ENCODE measurements at regions not wholly inside any gene's neighbourhood (a gene's known extent, or its start where the extent isn't known, plus 50 kb on each side); places are given as distances from the start of the nearest gene placed in this dataset.
"Not testable (repeated sequence)": the region's sequence is repeated elsewhere in the genome, so short reads cannot be mapped to it uniquely, and the experiment has no call there.

DNA sequence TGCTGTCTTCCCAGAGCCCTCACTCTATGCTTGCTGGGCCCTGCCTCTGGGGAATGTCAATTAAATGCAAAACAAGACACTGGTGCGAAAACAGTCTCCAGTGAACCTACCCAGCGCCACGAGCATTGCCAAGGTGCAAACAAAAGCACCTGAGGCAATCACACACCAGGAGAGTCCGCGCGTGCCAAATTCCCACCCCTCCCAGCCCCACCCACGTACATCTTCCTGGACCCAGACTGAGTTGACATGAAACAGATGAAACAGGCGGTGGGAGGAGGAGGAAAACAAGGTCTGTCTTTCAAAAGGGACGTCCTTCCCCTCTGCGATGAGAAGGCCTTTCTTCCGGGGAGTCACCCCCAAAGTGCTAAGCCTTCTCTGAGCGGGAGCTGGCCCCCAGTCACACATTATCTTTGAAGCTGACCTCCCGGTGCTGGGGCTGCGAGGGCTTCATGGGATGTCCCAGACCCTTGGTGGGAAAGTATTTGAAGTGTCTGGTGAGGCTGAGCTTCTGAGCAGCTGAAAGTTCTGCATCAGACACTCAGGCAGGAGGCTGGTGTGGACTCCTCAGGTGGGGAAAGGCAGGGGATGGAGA lies 200.4 kb downstream of the AXIN2 start:
- no peak for DNase-seq

DNA sequence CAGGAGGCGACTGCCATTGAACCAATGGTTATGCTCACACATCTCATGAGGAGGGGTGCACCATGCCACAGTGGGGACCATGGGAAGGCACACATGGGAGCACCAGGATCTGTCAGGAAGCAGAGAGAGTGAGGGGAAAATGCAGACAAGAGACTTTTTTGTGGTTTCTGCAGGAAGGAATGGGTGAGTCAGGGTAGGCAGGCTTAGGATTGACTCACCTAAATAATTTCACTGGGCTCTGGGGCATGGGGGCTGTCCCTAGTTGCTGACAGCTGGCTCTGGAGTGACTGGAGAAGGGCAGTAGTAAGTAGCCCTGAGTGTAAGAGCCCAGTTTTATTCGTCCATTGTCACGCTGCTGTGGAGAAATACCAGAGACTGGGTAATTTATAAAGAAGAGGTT lies 202.4 kb downstream of the AXIN2 start:
- no peak for DNase-seq

DNA sequence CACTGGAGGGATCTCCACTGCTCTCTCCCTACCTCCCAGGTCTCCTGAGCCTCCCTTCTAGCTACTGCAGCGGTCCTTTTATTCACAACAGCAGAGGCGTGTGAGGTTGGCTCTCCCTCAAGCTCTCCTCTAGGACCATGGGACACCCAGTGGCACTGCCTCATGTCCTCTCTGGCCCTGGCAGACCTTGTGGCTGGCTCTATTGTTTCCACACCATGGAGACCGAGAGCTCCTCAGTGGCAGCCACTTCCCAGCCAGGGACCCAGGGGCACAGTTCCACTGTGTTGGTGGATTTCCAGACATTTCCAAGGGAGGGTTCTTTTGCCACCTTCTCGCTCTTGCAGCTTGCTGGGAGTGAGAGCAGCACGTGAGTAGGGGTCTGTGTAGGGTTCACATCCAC lies 204.9 kb downstream of the AXIN2 start:
- DNase-seq: no peak

DNA sequence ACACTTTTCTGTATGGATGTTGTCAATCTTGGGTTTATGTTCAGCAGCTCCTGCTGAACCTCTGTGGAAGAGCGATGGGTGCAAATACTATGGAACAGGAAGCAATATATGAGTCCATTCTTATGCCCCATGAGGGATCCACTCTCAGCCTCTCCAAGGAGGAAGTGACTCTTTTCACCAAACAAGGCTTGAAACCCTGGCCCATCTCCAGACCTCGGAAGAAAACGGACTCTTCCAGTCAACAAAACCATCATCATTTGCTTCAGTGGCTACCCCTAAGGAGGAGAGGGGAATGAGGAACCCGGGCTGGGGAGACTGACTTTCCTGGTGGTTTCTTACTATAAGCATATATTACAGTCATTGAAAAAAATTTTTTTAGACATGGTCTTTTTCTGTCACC lies 206.2 kb downstream of the AXIN2 start:
- no peak for DNase-seq

DNA sequence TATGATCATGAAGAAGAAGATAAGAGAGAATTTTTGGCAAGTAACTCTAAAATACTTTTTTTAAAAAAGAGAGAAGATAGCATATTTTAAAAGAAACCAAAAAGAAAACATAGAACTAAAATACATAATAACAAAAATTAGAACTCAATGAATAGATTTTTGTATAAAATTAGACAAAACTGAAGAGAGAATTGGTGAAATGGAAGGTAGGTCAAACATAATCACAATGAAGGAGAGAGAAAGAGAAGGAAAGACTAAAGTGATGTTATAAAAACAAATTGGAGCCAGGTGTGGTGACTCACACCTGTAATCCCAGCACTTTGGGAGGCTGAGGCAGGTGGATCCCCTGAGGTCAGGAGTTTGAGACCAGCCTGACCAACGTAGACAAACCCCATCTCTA lies 211.5 kb downstream of the AXIN2 start:
- no peak for DNase-seq

DNA sequence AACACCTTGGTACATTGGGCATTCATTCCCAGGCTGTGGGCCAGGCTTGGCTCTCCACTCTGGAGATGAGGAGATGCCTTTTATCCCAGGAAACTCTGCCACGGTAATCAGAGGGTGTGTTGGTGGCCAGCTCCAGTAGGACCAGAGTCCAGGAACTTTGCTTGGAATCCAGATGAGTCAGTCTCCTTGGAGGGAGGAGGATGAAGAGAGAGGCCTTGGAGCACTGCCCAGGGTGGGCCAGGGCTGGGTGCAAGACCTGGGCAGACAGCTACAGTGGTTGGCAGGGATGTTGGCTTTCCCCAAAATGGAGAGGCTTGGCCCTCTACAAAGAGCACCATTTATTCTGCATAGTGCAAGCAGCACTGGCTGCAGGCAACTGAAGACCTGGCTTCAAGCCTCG lies 209.0 kb downstream of the RGS9 start:
- no peak for DNase-seq

DNA sequence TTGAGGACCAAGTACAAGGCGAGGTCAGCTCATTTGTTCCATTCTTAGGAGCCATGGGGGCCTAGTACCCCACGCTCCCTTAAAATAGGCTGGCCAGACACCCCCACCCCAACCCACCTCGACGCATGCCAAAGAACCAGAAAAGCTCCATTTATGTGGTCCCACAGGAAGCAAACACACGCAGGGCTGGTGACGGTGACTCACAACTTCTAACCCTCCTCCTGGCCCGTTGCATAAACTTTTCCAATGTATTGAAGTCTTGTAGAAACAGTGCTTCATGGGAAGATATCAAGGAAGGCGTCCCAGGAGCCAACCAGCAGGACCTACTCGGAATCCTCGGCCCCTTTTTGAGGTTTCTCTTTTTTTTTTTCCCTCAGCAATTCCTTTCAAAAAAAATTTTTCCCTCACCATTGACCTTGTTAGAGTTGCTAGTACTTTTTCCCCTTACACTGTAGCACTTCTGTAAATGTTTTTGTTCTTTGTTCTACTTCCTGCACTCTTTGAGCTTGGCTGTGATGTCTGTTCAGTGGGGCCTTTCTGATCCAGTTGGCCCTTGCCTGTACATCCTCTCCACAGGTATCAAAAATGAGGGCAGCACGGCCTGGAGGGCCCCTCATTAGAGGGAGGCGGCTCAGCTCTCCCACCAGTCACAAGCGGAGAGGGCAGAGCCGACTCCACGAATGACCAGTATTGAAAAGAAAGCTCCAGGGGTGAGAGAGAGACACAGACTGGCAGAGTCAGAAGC lies 208.3 kb downstream of the RGS9 start:
- no peak for DNase-seq

DNA sequence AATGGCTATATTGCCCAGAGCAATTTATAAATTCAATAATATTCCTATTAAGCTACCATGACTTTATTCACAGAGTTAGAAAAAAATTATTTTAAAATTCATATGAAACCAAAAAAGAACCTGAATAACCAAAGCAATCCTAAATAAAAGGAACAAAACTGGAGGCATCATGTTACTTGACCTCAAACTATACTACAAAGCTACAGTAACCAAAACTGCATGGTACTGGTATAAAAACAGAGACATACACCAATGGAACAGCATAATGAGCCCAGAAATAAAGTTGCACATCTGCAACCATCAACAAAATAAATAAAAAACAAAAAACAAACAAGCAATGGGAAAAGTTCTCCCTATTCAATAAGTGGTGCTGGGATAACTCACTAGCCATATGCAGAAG lies 203.2 kb downstream of the RGS9 start:
- no peak for DNase-seq

DNA sequence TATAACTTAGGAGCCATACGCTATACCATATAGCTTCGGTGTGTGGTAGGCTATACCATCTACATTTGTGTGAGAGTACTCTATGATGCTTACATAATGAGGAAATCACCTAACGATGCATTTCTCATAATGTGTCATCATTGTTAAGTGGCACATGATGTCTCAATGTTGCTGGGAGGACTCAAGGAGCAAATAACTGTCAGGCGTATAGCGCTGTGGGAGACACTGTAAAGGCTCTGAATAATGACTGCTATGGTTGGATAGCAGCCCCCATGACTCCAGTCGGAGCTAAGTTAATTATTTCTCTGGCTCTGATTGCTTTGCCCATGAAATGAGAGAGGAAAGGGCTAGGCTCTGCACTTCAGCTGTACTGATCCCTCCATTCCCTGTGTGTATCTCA lies 197.2 kb downstream of the RGS9 start:
- no peak for DNase-seq

DNA sequence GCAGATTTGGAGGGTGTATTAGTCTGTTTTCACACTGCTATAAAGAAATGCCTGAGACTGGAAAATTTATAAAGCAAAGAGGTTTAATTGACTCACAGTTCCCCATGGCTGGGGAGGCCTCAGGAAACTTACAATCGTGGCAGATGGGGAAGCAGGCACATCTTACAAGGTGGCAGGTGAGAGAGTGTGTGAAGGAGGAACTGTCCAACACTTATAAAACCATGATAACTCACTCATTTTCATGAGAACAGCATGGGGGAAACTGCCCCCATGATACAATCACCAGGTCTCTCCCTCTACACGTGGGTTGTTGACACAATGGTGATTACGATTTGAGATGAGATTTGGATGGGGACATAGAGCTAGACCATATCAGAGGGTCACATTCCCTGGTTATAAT lies 195.6 kb downstream of the RGS9 start:
- DNase-seq: no peak

DNA sequence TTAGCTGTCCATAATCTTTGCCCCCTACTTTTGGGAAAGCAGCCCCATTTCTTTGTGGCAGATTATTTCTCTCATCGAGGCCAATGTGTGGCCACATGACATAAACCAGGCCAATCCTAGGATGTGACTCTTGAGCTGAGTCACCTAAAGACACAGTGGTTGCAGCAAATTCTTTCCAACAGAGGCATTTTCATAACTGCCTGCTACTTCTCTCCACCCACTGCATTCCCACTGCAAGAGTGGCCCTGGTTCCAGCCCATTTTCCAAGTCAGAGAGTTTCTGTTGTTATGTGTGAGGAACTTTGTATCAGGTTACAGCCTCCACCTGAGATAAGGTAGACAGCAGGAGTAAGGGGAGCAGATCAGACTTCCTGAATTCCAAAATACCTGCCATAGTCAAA lies 195.2 kb downstream of the RGS9 start:
- DNase-seq: no peak

DNA sequence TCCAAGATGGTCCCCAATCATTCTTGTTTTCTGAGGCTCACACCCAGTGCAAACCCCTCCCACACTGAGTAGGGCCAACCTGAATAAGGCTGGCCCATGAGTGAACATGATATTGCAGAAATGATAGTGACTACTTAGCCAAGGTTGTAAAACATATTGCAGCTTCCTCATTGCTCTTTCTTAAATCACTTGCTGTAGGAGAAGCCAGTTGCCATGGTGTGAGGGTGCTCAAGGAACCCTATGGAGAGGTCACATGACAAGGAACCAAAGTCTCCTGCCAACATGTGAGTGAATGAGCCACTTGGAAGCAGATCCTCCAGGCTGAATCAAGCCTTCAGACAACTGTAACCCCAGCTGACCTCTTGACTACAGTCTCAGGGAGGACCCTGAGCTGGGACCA lies 191.4 kb downstream of the RGS9 start:
- DNase-seq: no peak

DNA sequence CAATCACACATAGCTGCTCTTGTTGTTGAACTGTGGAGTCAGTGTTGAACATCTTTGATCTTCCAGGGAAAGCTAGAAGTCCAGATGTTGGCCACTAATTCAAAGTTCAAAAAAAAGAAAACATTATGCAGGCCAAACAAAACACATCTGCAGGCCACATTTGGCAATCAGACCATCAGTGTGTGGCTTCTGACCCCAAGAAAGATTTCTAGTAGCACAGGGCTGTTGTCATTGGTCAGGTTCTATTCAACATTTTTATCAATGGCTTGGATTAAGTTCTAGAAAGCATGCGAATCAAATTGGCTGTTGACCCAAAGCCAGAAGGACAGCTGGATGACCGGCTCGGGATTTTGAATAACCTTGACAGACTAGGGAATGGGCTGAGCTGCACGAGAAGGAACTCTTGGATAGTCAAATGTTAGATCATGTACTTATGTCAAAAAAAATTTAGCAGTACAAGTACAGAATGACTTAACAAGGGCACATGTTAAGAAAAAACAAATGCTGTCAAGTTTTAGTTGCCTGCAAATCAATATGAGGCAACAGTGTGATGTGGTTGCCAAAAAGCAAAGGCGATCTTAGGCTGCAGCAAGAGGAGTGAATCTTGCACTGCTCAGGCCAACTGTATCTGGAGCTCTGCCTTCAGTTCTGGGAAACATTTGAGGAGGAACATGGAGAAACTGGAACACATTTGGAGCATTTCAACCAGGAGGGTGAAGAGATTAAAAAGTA lies 187.6 kb downstream of the RGS9 start:
- peak; percentile 44 for DNase-seq

DNA sequence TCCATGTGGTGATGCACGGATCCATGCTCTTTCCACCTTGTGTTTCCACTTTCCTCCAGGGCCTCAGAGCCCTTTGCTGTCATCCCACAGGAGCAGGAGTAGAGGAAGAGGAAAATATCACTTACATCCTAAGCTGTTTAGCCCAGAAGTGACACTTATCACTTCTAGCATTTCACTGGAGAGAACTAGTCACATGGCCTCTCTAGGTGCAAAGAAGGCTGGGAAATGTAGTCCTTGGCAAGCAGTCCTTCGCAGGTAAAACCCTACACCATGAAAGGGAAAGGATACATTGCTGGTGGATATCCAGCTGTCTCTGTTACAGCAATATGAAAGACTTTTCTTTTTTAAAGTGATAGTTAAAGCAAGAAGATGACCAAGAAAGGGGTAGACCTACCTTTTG lies 185.9 kb downstream of the RGS9 start:
- no peak for DNase-seq

DNA sequence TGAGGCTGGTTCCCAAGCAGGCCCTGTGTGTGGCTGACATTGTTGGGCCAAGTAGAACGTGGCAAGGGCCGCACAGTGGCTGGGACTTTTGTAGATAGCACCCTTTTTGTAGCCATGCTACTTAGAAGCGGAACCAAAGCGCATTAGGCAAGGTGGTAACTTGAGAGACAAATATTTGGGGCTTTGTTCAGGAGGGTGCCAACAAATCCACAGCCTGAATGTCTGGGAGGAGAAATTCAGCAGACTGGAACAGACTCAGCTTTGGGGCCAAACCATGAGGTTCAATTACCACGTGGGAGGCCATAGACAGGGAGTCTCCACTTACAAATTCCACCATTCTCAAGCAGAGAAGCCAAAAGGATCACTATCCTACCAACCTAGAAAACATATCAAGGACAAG lies 183.7 kb downstream of the RGS9 start:
- no peak for DNase-seq

DNA sequence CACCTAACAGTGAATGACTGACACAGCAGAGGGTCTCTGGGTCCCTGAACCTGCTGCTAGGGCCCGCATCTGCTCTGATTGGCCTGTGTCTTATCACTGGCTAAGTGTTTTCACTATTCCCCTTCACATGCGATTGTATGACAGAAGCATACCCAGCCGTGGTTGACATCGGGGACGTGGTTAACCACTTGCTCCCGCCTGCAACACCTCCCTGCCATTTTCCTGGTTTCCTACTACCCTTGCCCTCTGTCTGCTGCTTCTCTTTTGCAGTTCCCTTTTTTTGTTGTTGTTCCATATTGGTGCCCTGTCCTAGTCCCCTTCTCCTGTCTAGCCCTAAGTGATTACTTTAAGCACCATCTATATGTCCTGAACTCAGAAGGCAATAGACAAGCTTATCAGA lies 177.0 kb downstream of the RGS9 start:
- no peak for DNase-seq

DNA sequence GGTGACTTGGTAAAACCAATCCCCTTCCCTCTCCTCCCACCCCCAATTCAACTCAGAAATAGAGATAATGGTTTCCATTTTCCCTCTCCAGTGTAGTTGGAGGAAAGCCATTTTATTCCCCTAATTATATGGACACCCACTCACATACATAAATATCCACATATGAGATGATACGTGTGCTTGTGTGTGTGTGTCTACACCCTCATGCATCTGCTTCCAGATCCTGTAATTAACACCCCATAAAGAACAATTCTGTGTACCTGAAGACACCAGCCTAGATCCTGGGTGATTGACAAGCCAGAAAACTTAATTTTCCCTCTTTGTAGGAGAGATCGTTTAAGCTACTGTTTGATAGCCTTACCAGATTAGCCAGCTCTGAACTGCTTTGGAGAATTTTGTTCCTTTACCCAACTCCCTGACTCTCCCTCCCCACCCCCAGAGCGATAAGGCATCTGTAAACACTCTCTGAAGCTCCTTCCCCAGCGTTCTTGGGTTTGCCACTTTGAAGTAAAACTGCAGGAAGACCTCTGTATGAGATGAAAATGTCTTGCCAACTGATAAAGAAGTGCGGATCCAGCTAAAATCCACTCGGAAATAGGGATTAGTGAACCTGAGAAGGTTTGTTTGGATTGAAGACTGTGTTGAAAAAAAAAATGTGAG lies 175.7 kb downstream of the RGS9 start:
- no peak for DNase-seq

DNA sequence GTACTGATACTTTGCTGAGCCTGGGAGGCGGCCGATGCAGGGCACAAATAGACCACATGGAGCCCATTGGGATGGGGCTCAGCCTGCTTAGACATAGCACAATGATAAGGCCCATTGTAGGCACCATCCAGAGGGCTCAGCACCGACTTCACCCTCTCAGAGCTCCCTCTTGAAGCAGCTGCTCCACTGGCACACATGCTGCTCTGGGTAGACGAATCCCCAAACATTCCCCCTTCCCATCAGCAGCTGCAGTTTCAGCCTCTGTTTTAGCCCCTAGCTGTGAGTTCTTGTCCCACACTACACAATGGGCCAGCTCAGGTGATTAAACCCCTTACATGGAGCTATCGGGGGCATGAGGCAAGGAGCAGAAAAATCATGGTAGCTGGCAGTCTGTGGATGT lies 174.1 kb downstream of the RGS9 start:
- DNase-seq: no peak

DNA sequence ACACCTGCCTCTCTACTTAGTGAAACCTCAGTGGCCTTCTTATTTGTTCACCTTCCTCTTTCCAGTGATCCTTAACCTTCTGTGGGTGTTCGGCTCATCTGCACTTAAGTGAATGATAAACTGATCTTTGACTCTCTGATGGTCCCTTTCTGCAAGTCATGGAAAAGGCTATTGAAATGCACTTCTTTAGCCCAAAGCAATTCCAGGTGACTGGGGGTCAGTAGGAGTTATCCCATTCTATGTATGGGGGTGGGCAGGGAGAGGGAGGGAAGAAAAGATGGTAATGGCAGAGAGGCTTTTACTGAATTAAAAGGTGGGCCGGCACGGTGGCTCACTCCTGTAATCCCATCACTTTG lies 170.8 kb downstream of the RGS9 start:
- DNase-seq: no peak

DNA sequence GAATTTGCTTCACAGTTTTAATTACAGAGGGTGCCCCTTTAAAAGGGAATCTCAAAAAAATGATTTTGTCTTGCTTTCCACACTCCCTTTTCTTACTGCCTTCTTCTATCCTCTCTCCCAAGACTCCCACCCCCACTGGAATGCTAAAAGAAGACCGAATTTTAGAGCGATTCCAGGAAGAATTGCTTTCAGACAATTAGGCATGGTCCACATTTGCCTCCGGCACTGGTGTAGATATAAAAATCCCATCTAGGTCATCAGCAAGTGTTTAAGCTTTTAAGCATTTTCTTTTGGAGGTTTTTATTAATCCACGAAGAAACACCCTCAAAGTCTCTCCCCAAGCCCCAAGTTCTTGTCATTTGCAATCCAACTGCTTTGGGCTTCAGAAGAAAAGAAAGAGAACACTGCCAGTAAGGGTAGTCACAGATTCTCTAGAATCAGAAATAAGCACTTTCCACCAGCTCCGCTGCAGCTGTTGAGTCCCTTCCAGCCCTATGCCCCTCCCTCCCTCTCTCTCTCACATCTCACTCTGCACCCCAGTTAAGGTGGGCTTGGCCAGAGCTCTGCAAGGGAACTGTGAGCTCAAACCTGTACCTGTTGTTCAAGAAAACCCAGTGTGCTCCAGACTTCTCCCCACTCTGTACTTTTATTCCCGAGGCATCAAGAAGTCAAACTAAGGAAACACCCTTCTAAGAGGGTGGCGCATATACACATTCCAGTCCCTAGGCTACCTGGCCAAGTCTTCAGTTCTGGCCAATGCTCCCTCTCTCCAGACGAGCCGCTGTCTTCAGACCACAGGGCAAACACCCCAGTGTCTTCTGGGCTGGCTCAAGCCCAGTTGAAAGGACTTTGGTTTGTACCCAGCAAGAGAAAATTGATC lies 170.2 kb downstream of the RGS9 start:
- DNase-seq: no peak

DNA sequence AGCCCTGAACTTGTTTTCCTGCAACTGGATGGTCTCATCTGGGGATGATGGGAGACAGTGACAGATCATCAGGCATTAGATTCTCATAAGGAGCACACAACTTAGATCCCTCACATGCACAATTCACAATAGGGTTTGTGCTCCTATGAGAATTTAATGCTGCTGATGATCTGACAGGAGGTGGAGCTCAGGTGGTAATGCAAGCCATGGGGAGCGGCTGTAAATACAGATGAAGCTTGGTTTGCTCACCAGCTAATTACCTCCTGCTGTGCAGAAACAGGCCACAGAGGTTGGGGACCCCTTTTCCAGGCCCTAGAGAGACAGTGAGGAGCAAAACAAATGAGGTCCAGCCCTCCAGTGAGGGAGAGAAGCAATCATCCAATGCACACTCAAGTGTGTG lies 168.6 kb downstream of the RGS9 start:
- DNase-seq: no peak

DNA sequence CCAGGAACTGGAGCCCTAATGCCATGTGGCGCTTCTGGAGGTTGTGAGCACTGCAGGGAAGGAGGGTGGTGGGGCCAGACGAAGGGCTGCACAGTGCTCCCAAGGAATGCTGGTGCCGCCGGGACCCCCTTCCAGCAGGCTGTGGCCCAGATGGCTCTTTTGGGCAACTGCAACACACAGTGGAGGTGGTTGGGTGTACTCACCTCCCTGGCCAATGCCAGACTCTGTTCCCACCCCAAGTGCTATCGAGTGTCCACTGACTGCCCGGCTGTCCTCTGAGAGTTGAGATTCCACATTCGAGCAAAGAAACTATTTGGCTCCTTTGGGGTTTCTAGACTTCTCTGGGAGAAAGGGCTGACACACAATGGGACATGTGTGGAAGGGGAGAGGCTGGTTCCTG lies 167.9 kb downstream of the RGS9 start:
- no peak for DNase-seq

DNA sequence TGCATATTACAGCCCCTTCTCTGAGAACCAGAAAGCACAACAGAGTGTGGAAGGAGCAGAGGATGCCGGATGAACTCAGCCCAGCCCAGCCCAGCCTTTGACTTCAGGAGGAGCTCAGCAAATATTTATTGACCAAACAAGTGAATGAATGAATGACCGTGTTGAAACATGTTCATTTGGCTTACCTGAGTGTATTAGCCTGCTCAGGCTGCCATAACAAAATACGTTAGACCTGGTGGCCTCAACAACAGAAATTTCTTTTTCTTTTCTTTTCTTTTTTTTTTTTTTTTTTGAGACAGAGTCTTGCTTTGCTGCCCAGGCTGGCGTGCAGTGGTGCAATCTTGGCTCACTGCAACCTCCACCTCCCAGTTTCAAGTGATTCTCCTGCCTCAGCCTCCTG lies 164.7 kb downstream of the RGS9 start:
- not testable (repeated sequence) for DNase-seq

Data from femur (tissue), 1 donor.